Mesodermal cell (in vitro differentiated cells): ENCODE measurements at regions not wholly inside any gene's neighbourhood (a gene's known extent, or its start where the extent isn't known, plus 50 kb on each side); places are given as distances from the start of the nearest gene placed in this dataset.
"Not testable (repeated sequence)": the region's sequence is repeated elsewhere in the genome, so short reads cannot be mapped to it uniquely, and the experiment has no call there.

ENCODE experiments used
- H3K27ac ChIP-seq: 2 replicates; pipeline ENCODE4 v1.7.0; 2013; ENCODE audit warnings: mild to moderate bottlenecking, low read depth, low read length, moderate library complexity; ENCODE audit not compliant: severe bottlenecking
- H3K36me3 ChIP-seq: 2 replicates; pipeline ENCODE4 v1.7.1; 2013; ENCODE audit warnings: mild to moderate bottlenecking, low read length, moderate library complexity; ENCODE audit not compliant: control insufficient read depth, insufficient read depth
- H3K4me1 ChIP-seq: one replicate; pipeline ENCODE4 v1.7.1; 2013; ENCODE audit warnings: mild to moderate bottlenecking, low read length; ENCODE audit not compliant: insufficient read depth, control insufficient read depth, poor library complexity, severe bottlenecking
- H3K4me3 ChIP-seq: 2 replicates; pipeline ENCODE4 v1.7.0; 2013; ENCODE audit warnings: low read length, control low read depth, mild to moderate bottlenecking; ENCODE audit not compliant: insufficient read depth, poor library complexity, severe bottlenecking; ENCODE audit errors: extremely low read depth
- H3K9me3 ChIP-seq: 2 replicates; pipeline ENCODE4 v1.7.1; 2013; ENCODE audit warnings: mild to moderate bottlenecking, low read length, moderate library complexity; ENCODE audit not compliant: control insufficient read depth
- WGBS, 2 experiments: methylation state at CpG; one replicate each; pipeline ENCODE4 v1.1.5; 2013; ENCODE audit warnings: missing lambda C conversion rate in 2 of 2; ENCODE audit not compliant: insufficient coverage in 2 of 2; 5-methylcytosine and 5-hydroxymethylcytosine counted together

GRCh38 chr4:13992975-13993520, 365.5 kb upstream of the BOD1L1 start:
- H3K4me1 ChIP-seq = peaks cover 25% of the 10 kb centered on the region

GRCh38 chr4:13994016-13994415, 366.5 kb upstream of the BOD1L1 start:
- WGBS, 2 experiments = no CpG with 5 or more reads among the region's 2 CpGs
- Histone ChIP-seq H3K4me3 (no peak overlapping the region), H3K9me3 (no peaks in the 10 kb centered on the region), H3K4me1 (peaks cover 20% of the 10 kb centered on the region), H3K27ac (no peak overlapping the region), H3K36me3 (no peaks in the 10 kb centered on the region)

More at GRCh38 chr4:13992975-13993520, 365.5 kb upstream of the BOD1L1 start:
- Histone ChIP-seq H3K4me3 (no peak overlapping the region), H3K36me3 (no peaks in the 10 kb centered on the region), H3K9me3 (no peaks in the 10 kb centered on the region), H3K27ac (no peak overlapping the region)
- no CpG with 5 or more reads among the region's 1 CpG for WGBS, 2 experiments

GRCh38 chr4:13998850-13999445, 371.4 kb upstream of the BOD1L1 start:
- Histone ChIP-seq H3K9me3 (peaks cover 18% of the 10 kb centered on the region), H3K27ac (no peak overlapping the region), H3K4me3 (no peak overlapping the region), H3K36me3 (no peaks in the 10 kb centered on the region), H3K4me1 (no peaks in the 10 kb centered on the region)
- WGBS, 2 experiments = 79 to 100% methylated on average over 1 to 2 of the region's 3 CpGs

GRCh38 chr4:14000091-14000814, 372.7 kb upstream of the BOD1L1 start:
- H3K4me3 ChIP-seq = no peak overlapping the region
- no peaks in the 10 kb centered on the region for H3K36me3 ChIP-seq
- H3K27ac ChIP-seq = no peak overlapping the region
- H3K4me1 ChIP-seq = no peaks in the 10 kb centered on the region
- H3K9me3 ChIP-seq = peaks cover 18% of the 10 kb centered on the region
- 71% methylated on average over 1 of the region's 2 CpGs; no CpG with 5 or more reads in 1 of the 2 experiments for WGBS, 2 experiments

- not testable (repeated sequence) for H3K36me3 ChIP-seq, H3K4me3 ChIP-seq, H3K4me1 ChIP-seq, H3K27ac ChIP-seq
- peaks cover 18% of the 10 kb centered on the region for H3K9me3 ChIP-seq
- 83 to 86% methylated on average over 3 of the region's 3 CpGs for WGBS, 2 experiments
These were observed 374.8 kb upstream of the BOD1L1 start for GRCh38 chr4:14002331-14002730.

- 80% methylated on average over 1 of the region's 3 CpGs; no CpG with 5 or more reads in 1 of the 2 experiments for WGBS, 2 experiments
- Histone ChIP-seq H3K9me3 (no peaks in the 10 kb centered on the region), H3K27ac (no peak overlapping the region), H3K4me3 (no peak overlapping the region), H3K4me1 (no peaks in the 10 kb centered on the region), H3K36me3 (no peaks in the 10 kb centered on the region)
These were observed 381.0 kb upstream of the BOD1L1 start for GRCh38 chr4:14008494-14008893.

GRCh38 chr4:14018191-14018853, 390.8 kb upstream of the BOD1L1 start:
- peaks cover 8% of the 10 kb centered on the region for H3K9me3 ChIP-seq

GRCh38 chr4:14022456-14022855, 394.9 kb upstream of the BOD1L1 start:
- Histone ChIP-seq H3K4me3 (no peak overlapping the region), H3K36me3 (no peaks in the 10 kb centered on the region), H3K27ac (no peak overlapping the region), H3K9me3 (no peaks in the 10 kb centered on the region), H3K4me1 (peaks cover 7% of the 10 kb centered on the region)
- WGBS, 2 experiments = 44 to 63% methylated on average over 1 of the region's 1 CpG

More at GRCh38 chr4:14018191-14018853, 390.8 kb upstream of the BOD1L1 start:
- Histone ChIP-seq H3K27ac (no peak overlapping the region), H3K4me3 (no peak overlapping the region), H3K4me1 (peaks cover 7% of the 10 kb centered on the region), H3K36me3 (no peaks in the 10 kb centered on the region)
- WGBS, 2 experiments = 96 to 100% methylated on average over 2 to 3 of the region's 5 CpGs

- WGBS, 2 experiments = 94 to 100% methylated on average over 2 to 3 of the region's 3 CpGs
These were observed 395.5 kb upstream of the BOD1L1 start for GRCh38 chr4:14023036-14023435.

GRCh38 chr4:14023896-14024295, 396.4 kb upstream of the BOD1L1 start:
- Histone ChIP-seq H3K36me3 (no peaks in the 10 kb centered on the region), H3K4me3 (no peak overlapping the region), H3K4me1 (peaks cover 7% of the 10 kb centered on the region), H3K9me3 (no peaks in the 10 kb centered on the region), H3K27ac (no peak overlapping the region)
- WGBS, 2 experiments = 83% methylated on average over 1 of the region's 1 CpG; no CpG with 5 or more reads in 1 of the 2 experiments

More at GRCh38 chr4:14023036-14023435, 395.5 kb upstream of the BOD1L1 start:
- Histone ChIP-seq H3K4me3 (no peak overlapping the region), H3K36me3 (no peaks in the 10 kb centered on the region), H3K9me3 (no peaks in the 10 kb centered on the region), H3K4me1 (peaks cover 7% of the 10 kb centered on the region), H3K27ac (no peak overlapping the region)
